Ishikawa (cell line): ENCODE measurements at regions not wholly inside any gene's neighbourhood (a gene's known extent, or its start where the extent isn't known, plus 50 kb on each side); places are given as distances from the start of the nearest gene placed in this dataset.

Source experiments
- CEBPB ChIP-seq: IDR thresholded peaks from 2 replicates; pipeline ENCODE4 v1.6.1; 2012
- EGR1 ChIP-seq: IDR thresholded peaks from 2 replicates; pipeline ENCODE4 v1.6.1; 2012
- EP300 ChIP-seq: IDR thresholded peaks from 2 replicates; pipeline ENCODE4 v1.6.1; 2012; ENCODE audit warnings: borderline replicate concordance
- FOXM1 ChIP-seq: IDR thresholded peaks from 2 replicates; pipeline ENCODE4 v1.6.1; 2012; ENCODE audit warnings: low read depth, borderline replicate concordance
- MAX ChIP-seq: IDR thresholded peaks from 2 replicates; pipeline ENCODE4 v1.6.1; 2012
- RAD21 ChIP-seq: IDR thresholded peaks from 2 replicates; pipeline ENCODE4 v1.6.1; 2012; ENCODE audit warnings: low read depth
- REST ChIP-seq: IDR thresholded peaks from 2 replicates; pipeline ENCODE4 v1.6.1; 2012; ENCODE audit warnings: low read depth, mild to moderate bottlenecking
- TAF1 ChIP-seq: IDR thresholded peaks from 2 replicates; pipeline ENCODE4 v1.6.1; 2012; ENCODE audit warnings: low read depth, mild to moderate bottlenecking
- TCF12 ChIP-seq: IDR thresholded peaks from 2 replicates; pipeline ENCODE4 v1.6.1; 2012; ENCODE audit warnings: low read depth
- USF1 ChIP-seq: IDR thresholded peaks from 2 replicates; pipeline ENCODE4 v1.6.1; 2012
- YY1 ChIP-seq: IDR thresholded peaks from 2 replicates; pipeline ENCODE4 v1.6.1; 2012; ENCODE audit warnings: low read depth

GRCh38 chr11:97325693-97326092 is 935.9 kb downstream of the JRKL start:
- TF ChIP-seq REST (no peak), FOXM1 (no peak), USF1 (no peak), RAD21 (no peak), MAX (no peak), TAF1 (no peak), YY1 (no peak), EP300 (no peak), EGR1 (no peak), TCF12 (no peak), CEBPB (no peak)
